Stimulated activated CD4-positive, alpha-beta T cell treated with anti-CD3 and anti-CD28 coated beads, Interleukin-4, amount 100 ng/mL, for 4 hours (primary cell): ENCODE measurements at regions not wholly inside any gene's neighbourhood (a gene's known extent, or its start where the extent isn't known, plus 50 kb on each side); places are given as distances from the start of the nearest gene placed in this dataset.
A peak's percentile ranks its signal among the peaks of the same experiment; 100 is the strongest.
"Not testable (repeated sequence)": the region's sequence is repeated elsewhere in the genome, so short reads cannot be mapped to it uniquely, and the experiment has no call there.

Experiments used
- DNase-seq, 2 experiments: peaks; one replicate each; pipeline ENCODE4 v3.0.0-alpha.2; 2020

DNA sequence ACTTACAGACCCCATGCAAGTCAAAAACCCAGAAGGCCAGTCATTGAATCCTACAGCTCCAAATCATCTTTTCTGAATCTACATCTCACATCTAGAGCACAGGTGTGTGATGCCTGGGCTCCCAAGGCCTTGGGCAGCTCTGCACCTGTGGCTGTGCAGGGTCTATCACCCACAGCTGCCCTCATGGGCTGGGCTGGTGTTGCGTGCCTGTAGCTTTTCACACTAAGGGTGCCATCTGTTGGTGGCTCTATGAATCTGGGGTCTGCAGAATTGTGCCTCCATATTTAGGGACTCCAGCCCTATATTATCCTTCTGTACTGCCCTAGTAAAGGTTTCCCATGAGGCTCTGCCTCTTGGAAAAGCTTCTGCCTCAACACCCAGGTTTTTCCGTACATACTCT lies 407.6 kb downstream of the TUBA3C start:
- DNase-seq = not testable (repeated sequence)

DNA sequence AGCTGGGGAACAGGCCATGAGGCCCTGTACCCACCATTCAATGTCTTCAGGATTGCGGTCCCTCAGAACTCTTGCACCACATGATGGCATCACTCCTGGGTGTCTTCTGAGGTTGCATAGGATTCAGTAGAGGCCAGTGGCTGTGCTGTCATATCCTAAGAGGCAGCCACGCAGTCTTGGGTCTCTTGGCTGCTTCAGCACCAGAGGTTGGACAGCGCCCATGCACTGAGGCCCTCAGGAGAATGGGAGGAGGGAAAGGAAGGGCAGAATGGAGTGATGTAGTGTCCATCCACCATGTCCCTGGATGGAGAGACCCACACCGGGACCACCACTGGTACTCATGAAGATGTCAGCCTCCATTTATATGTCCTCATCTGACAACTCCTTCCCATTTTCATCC lies 439.9 kb downstream of the TUBA3C start:
- not testable (repeated sequence) for DNase-seq

DNA sequence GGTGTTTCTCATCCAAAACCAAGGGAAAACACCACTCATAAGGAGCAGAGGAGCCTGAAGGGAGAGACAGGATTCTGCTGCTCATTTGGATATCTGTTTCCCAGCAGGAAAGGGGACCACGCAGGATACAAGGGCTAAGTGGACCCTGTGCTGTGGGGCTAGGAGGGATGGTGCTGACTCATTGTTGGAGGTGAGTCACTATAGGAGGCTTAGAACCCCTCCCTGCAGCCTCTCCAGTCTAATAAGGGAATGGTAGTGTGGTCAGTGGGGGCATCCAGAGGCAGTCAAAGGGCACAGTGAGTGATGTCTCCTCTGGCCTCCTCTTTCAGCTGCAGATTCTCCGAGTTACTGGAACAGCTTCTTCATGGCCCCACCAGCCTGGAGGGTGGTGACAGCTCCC lies 442.3 kb downstream of the TUBA3C start:
- DNase-seq = no peak

DNA sequence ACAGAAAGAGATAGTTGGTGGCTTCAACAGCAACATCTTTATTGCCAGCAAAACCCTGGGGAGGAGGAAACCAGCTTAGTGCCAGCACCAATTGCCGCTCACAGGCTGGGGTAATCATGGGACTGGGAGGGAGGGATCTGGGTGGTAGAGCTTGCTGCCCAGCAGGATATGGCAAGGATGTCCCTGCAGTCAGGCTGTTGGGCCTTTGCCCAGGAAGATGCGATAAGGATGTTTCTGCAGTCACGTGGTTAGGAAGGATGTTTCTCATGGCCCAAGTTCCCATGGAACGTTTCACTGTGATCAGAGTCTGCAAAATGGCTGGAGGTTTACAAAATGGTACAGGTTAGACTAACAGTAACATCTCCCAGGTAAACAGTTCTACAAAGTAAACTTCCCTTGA lies 443.5 kb downstream of the TUBA3C start:
- not testable (repeated sequence) for DNase-seq

DNA sequence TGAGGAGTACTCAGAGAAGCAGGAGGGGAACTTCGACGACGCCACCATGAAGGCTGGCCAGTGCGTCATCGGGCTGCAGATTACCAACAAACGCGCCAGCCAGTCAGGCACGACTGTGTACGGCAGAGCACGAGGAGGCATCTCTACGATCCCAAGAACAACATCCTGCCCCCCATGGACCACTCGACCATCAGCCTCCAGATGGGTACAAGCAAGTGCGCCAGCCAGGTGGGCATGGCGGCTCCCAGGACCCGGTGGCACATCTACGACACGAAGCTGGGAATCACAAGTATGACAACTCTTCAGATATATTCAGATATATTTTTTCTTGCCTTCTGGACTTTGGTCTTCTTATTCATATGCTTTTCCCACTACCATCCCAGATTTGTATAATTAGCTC lies 454.5 kb downstream of the TUBA3C start:
- DNase-seq = not testable (repeated sequence)

- not testable (repeated sequence) for DNase-seq
These were observed 455.1 kb downstream of the TUBA3C start for GRCh38 chr13:18726524-18726923.

GRCh38 chr13:18725242-18725822 lies 456.3 kb downstream of the TUBA3C start:
- DNase-seq = not testable (repeated sequence)

DNA sequence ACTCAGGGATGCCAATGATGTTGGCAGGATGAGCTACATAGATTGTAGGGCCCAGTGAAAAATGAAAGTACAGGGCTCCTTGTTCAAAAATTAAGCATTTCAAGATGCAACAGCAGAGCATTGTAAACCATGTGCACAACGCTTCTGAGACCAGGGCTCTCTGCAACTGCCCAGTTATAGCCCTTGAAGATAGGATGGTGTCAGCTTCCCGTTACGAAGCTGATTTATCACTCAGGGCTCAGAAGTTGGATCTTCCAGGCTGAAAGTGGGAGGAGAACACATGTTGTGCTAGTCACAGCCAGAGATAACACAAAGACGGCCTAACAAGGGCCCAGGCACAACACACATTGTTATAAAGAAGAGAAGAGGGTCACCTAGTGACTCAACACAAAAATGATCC lies 466.7 kb downstream of the TUBA3C start:
- DNase-seq = no peak

GRCh38 chr13:18710673-18711072 lies 471.0 kb downstream of the TUBA3C start:
- DNase-seq = not testable (repeated sequence)

- DNase-seq = not testable (repeated sequence)
These were observed 475.1 kb downstream of the TUBA3C start for GRCh38 chr13:18706538-18706937.

GRCh38 chr13:18702464-18703247 lies 479.0 kb downstream of the TUBA3C start:
- not testable (repeated sequence) for DNase-seq

DNA sequence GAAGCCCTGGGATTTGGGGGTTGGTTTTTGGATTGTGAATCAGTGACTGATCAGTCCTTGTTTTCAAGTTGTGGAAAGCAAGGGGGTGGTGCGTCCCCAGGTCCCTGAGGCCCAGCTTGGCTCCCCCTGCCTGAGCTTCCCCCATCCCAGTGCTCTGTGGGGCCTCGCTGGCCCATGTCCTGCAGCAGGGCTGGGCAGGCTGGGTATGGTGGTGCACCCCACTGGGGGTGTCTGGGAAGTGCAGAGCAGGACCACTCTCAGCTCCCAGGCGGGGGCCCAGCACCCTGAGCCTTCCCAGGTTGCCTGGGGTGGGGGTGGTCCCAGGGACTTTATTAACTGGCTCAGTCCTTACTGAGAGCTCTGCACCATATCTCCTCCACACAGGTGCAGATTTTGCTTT lies 483.3 kb downstream of the TUBA3C start:
- not testable (repeated sequence) for DNase-seq

DNA sequence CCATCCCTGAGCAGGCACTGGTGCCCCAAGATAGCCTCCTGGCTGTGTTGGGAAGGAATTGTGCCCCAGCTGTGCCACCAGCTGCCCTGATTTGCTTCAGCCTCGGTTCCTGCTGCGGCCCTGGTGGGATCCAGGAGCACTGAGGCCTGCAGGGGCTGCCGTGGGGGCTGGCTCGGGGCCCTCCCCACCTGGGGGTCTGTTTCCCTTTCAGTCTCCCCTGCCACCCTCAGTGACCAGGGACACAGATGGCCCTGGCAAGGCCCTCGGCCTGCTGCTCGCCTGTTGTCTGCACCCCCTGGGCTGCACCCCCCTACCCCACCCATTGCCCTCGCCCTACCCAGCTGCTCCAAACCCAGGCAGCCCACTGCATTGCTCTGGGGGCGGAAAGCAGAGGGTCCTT lies 483.8 kb downstream of the TUBA3C start:
- not testable (repeated sequence) for DNase-seq

- not testable (repeated sequence) for DNase-seq
These were observed 484.4 kb downstream of the TUBA3C start for GRCh38 chr13:18697221-18697620.

DNA sequence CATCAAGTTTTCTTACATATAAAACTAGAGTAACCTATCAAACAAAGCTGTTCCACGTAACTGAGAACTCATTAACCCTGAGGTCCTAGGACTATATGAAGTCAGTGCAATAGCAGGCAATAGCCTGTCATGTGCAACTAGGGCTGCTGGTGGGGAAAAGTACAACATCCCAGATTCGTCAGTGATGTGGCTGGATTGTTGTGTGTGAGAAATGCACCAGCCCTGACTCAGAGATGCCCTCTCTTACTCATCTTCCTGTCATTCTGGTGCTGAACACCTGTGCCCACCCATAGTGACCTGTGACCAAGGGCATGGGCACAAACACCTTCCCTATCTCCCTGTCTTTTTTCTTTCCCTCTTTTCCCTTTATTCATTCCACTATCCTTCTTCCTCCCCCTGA lies 504.2 kb downstream of the TUBA3C start:
- not testable (repeated sequence) for DNase-seq

- DNase-seq = not testable (repeated sequence)
These were observed 506.4 kb downstream of the TUBA3C start for GRCh38 chr13:18675268-18675667.

GRCh38 chr13:18673794-18674193 lies 507.8 kb downstream of the TUBA3C start:
- not testable (repeated sequence) for DNase-seq

DNA sequence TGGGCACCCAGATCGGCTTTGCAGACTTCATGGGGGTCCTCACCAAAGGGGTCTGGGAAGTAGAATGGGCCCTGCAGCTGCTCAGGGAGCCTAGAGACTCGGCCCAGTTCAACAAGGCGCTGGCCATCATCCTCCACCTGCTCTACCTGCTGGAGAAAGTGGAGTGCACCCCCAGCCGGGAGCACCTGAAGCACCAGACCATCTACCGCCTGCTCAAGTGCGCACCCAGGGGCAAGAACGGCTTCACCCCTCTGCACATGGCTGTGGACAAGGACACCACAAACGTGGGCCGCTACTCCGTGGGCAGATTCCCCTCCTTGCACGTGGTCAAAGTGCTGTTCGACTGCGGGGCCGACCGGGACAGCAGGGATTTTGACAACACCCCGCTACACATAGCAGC lies 515.0 kb downstream of the TUBA3C start:
- not testable (repeated sequence) for DNase-seq

DNA sequence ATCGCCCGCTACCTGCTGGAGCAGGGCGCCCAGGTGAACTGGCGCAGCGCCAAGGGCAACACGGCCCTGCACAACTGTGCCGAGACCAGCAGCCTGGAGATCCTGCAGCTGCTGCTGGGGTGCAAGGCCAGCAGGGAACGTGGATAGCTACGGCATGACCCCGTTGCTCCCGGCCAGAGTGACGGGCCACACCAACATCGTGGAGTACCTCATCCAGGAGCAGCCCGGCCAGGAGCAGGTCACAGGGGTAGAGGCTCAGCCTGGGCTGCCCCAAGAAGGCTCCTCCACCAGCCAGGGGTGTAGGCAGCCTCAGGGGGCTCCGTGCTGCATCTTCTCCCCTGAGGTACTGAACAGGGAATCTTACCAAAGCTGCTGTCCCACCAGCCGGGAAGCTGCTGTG lies 515.9 kb downstream of the TUBA3C start:
- DNase-seq = not testable (repeated sequence)

DNA sequence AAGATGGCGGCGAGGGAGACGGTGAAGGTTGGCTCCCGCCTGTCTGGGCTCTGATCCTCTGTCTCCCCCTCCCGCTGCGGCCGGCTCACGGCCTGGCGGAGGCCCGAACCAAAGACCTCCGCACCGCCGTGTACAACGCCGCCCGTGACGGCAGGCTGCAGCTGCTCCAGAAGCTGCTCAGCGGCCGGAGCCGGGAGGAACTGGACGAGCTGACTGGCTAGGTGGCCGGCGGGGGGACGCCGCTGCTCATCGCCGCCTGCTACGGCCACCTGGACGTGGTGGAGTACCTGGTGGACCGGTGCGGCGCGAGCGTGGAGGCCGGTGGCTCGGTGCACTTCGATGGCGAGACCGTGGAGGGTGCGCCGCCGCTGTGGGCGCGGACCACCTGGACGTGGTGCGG lies 516.5 kb downstream of the TUBA3C start:
- not testable (repeated sequence) for DNase-seq

- DNase-seq = not testable (repeated sequence)
These were observed 518.4 kb downstream of the TUBA3C start for GRCh38 chr13:18663222-18663621.

- peak; percentile 3 to 19 for DNase-seq
These were observed 537.9 kb downstream of the TUBA3C start for GRCh38 chr13:18643644-18644172.

- not testable (repeated sequence) for DNase-seq
These were observed 552.7 kb downstream of the TUBA3C start for GRCh38 chr13:18628928-18629327.

DNA sequence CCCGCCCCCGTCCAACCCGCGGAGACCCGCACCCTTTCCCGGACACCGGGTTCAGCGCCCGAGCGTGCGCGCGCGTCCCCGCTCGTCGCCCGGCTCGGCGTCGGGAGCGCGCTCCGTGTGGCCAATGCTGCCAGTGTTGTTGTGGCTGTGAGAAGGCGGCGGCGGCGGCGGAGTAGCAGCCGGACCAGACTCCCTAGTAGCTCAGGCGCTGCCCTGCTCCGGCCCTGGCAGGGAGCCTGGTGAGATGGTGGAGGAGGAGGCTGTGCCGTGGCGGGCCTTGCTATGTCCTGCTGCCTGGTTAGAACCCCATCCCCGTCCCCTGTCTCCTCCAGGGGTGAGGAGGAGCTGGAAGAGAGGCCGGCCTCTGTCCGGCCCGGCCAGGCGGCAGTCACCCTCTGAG lies 553.2 kb downstream of the TUBA3C start:
- no peak for DNase-seq
